GM19463 (cell line): ENCODE measurements at regions not wholly inside any gene's neighbourhood (a gene's known extent, or its start where the extent isn't known, plus 50 kb on each side); places are given as distances from the start of the nearest gene placed in this dataset.
"Not testable (repeated sequence)": the region's sequence is repeated elsewhere in the genome, so short reads cannot be mapped to it uniquely, and the experiment has no call there.

Experiments used
- ATAC-seq: cut with Tn5 transposase; IDR thresholded peaks from one replicate; pipeline ENCODE4 v1.9.1; 2021; ENCODE audit warnings: mild to moderate bottlenecking, moderate library complexity; ENCODE audit not compliant: unreplicated experiment

- no peak for ATAC-seq
Measured at GRCh38 chr4:159639671-159640323, 536.9 kb downstream of the RAPGEF2 start.

- no peak for ATAC-seq
Measured at GRCh38 chr4:159649237-159649636, 546.4 kb downstream of the RAPGEF2 start.

- ATAC-seq: no peak
Measured at GRCh38 chr4:159652871-159653270, 550.0 kb downstream of the RAPGEF2 start.

- ATAC-seq: no peak
Measured at GRCh38 chr4:159655547-159655946, 552.7 kb downstream of the RAPGEF2 start.

- no peak for ATAC-seq
Measured at GRCh38 chr4:159669094-159669493, 566.2 kb downstream of the RAPGEF2 start.

- no peak for ATAC-seq
Measured at GRCh38 chr4:159673221-159673620, 570.3 kb downstream of the RAPGEF2 start.

GRCh38 chr4:159674241-159674640 is 571.4 kb downstream of the RAPGEF2 start:
- no peak for ATAC-seq

- ATAC-seq: no peak
Measured at GRCh38 chr4:159677521-159677920, 574.6 kb downstream of the RAPGEF2 start.

- no peak for ATAC-seq
Measured at GRCh38 chr4:159682996-159683395, 580.1 kb downstream of the RAPGEF2 start.

GRCh38 chr4:159684061-159684460 is 581.2 kb downstream of the RAPGEF2 start:
- no peak for ATAC-seq

- no peak for ATAC-seq
Measured at GRCh38 chr4:159685340-159686092, 582.6 kb downstream of the RAPGEF2 start.

GRCh38 chr4:159689526-159689925 is 586.6 kb downstream of the RAPGEF2 start:
- no peak for ATAC-seq

- ATAC-seq: no peak
Measured at GRCh38 chr4:159697322-159698283, 594.7 kb downstream of the RAPGEF2 start.

GRCh38 chr4:159698336-159698735 is 595.5 kb downstream of the RAPGEF2 start:
- ATAC-seq: no peak

GRCh38 chr4:159702200-159702599 is 599.3 kb downstream of the RAPGEF2 start:
- ATAC-seq: no peak

- ATAC-seq: no peak
Measured at GRCh38 chr4:159705334-159705733, 602.5 kb downstream of the RAPGEF2 start.

GRCh38 chr4:159706704-159707103 is 603.8 kb downstream of the RAPGEF2 start:
- ATAC-seq: no peak

GRCh38 chr4:159715180-159715579 is 612.3 kb downstream of the RAPGEF2 start:
- ATAC-seq: not testable (repeated sequence)

- no peak for ATAC-seq
Measured at GRCh38 chr4:159719531-159719930, 616.7 kb downstream of the RAPGEF2 start.

GRCh38 chr4:159722052-159722451 is 619.2 kb downstream of the RAPGEF2 start:
- ATAC-seq: no peak

GRCh38 chr4:159722918-159723317 is 620.0 kb downstream of the RAPGEF2 start:
- ATAC-seq: no peak
